ENCODE measurements at regions not wholly inside any gene's neighbourhood (a gene's known extent, or its start where the extent isn't known, plus 50 kb on each side); places are given as distances from the start of the nearest gene placed in this dataset.

GRCh38 chr5:145683431-145683830 is 151.7 kb downstream of the PRELID2 start:
- DNase-seq (ENCODE audit: extremely low read depth in 1 of 4, low spot score in 3 of 4): no peak
- ATAC-seq: no peak
- Histone ChIP-seq H3K36me3 (ENCODE audit: control insufficient read depth, insufficient read depth, low read length) (no peaks in the 10 kb centered on the region), H3K9me3 (replicated peaks; ENCODE audit: control insufficient read depth, insufficient read depth, low read depth, low read length) (no peaks in the 10 kb centered on the region), H3K4me3 (no peak overlapping the region), H3K79me2 (ENCODE audit: control insufficient read depth, insufficient read depth, low read length) (no peaks in the 10 kb centered on the region), H2AFZ (ENCODE audit: low read depth, low read length) (no peak overlapping the region), H4K20me1 (replicated peaks; ENCODE audit: control insufficient read depth, insufficient read depth, low read length) (no peaks in the 10 kb centered on the region), H3K27ac (ENCODE audit: extremely low read depth, low read depth, low read length) (no peak overlapping the region), H3K4me2 (ENCODE audit: insufficient read depth, low read length) (no peak overlapping the region), H3K9ac (ENCODE audit: insufficient read depth in 1 of 2, low read depth in 2 of 2, low read length in 2 of 2) (no peak overlapping the region), H3K4me1 (replicated peaks in 1 of 2; ENCODE audit: control insufficient read depth in 2 of 2, insufficient read depth in 2 of 2, low read length in 2 of 2) (peaks cover 0 to 10% of the 10 kb centered on the region in 2 experiments; a peak in 2 of 5 replicates), H3K9me1 (ENCODE audit: control insufficient read depth, insufficient read depth, low read length) (no peaks in the 10 kb centered on the region), H3K27me3 (ENCODE audit: control insufficient read depth in 2 of 2, insufficient read depth in 2 of 2, low read length in 2 of 2) (no peaks in the 10 kb centered on the region)
- BruUV-seq (replicated peaks): no TSS peak
- 41% methylated on average over 2 of the region's 2 CpGs for WGBS (ENCODE audit: insufficient coverage, low coverage, missing lambda C conversion rate)
- POLR2A ChIA-PET: no interaction called here
- in situ Hi-C loops (cut with MboI): loop anchor here (10.0 kb wide), 2 partner anchors 201 to 371 kb away; no protein-coding TSS in a partner anchor
- intact Hi-C loops (cut with micrococcal nuclease): loop anchor here (5.0 to 10.0 kb wide), 2 partner anchors 364 to 741 kb away; no protein-coding TSS in a partner anchor
- CTCF ChIA-PET (ENCODE audit: low intra/inter-chr PET ratio): no interaction called here
- no peak for FAIRE-seq
- TF ChIP-seq ZHX1 (conservative IDR thresholded peaks at IDR 0.05; ENCODE audit: low read length) (no peak), IFI16 (CRISPR knock-in tag; IDR thresholded peaks at IDR 0.05) (no peak), ZNF12 (CRISPR knock-in tag; IDR thresholded peaks at IDR 0.05) (no peak), PRDM10 (IDR thresholded peaks at IDR 0.05; ENCODE audit: partially characterized antibody) (no peak), ZNF347 (CRISPR knock-in tag; IDR thresholded peaks at IDR 0.05; ENCODE audit: low read depth) (no peak), EWSR1 (IDR thresholded peaks at IDR 0.05; ENCODE audit: borderline replicate concordance, low read depth, partially characterized antibody) (no peak), BDP1 (IDR thresholded peaks at IDR 0.05; ENCODE audit: insufficient read depth, insufficient read length) (no peak), TFAP4 (CRISPR knock-in tag; IDR thresholded peaks at IDR 0.05; ENCODE audit: borderline replicate concordance) (no peak), KAT2B (IDR thresholded peaks at IDR 0.05; ENCODE audit: low read depth, low read length) (no peak), TCF3 (CRISPR knock-in tag; IDR thresholded peaks at IDR 0.05) (no peak), NCOA4 (IDR thresholded peaks at IDR 0.05; ENCODE audit: partially characterized antibody) (no peak), ZNF507 (tag; conservative IDR thresholded peaks at IDR 0.05) (no peak), ARID1B (IDR thresholded peaks at IDR 0.05) (peak; percentile 21; the same call in 1 of the 2 replicates)

All from K562 (cell line).